HS-27A (cell line): ENCODE measurements at regions not wholly inside any gene's neighbourhood (a gene's known extent, or its start where the extent isn't known, plus 50 kb on each side); places are given as distances from the start of the nearest gene placed in this dataset.

Source experiments
- DNase-seq: peaks from one replicate; pipeline ENCODE4 v3.0.0-alpha.2; 2012; ENCODE audit warnings: low read depth, missing footprints

DNA sequence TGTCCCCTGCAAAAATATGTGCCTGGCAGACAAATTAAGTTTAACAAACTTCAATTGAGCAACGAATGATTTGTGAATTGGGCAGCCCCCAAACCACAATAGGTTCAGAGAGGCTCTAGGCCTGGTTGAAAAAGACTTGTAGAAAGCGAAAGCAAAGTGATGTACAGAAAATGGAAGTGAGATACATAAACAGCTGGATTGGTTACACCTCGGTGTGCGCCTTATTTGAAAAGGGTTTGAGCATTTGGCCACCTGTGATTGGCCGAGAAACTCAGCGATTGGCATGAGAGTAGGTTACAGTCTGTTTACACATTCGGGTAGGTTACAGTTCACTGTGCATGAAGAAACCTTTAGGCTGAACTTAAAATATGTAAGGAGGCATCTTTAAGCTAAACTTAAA, 136.9 kb downstream of the CD83 start:
- DNase-seq = no peak

DNA sequence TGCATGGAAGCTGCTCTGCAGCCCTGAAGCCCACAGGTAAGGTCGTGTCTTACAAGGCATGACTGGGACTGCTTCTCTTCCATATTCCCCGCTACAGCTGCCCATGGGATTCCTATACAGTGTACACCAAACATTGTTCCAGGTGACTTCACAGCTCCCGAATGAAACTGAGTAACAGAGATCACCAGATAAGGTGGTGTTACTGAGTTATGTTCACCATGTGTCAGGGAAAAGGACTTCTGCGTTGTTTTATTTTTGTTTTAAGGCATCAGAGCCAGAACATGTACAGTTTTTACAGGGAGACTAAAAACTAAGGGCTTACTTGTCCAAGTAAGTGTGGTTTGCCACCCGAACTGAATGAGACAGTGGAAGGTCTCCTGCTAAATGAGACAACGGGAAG, 138.3 kb downstream of the CD83 start:
- no peak for DNase-seq

DNA sequence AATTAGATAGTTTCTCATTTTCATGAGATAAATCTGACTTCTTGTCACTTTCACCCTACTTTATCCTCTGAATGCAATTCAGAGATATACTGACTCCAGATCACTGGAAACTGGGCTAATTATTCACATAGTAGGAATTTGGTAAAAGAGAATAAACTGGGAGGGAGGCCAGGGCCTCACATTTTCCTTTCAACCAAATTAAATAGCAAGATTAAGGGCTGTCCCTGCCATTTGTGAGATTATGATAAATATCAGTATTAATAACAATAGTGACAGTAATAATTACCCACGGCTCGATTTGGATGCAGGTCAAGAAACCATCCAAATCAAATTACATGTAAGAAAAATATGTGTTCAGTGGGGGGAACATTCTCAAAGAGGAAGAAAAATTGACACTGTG, 140.5 kb downstream of the CD83 start:
- DNase-seq = no peak

DNA sequence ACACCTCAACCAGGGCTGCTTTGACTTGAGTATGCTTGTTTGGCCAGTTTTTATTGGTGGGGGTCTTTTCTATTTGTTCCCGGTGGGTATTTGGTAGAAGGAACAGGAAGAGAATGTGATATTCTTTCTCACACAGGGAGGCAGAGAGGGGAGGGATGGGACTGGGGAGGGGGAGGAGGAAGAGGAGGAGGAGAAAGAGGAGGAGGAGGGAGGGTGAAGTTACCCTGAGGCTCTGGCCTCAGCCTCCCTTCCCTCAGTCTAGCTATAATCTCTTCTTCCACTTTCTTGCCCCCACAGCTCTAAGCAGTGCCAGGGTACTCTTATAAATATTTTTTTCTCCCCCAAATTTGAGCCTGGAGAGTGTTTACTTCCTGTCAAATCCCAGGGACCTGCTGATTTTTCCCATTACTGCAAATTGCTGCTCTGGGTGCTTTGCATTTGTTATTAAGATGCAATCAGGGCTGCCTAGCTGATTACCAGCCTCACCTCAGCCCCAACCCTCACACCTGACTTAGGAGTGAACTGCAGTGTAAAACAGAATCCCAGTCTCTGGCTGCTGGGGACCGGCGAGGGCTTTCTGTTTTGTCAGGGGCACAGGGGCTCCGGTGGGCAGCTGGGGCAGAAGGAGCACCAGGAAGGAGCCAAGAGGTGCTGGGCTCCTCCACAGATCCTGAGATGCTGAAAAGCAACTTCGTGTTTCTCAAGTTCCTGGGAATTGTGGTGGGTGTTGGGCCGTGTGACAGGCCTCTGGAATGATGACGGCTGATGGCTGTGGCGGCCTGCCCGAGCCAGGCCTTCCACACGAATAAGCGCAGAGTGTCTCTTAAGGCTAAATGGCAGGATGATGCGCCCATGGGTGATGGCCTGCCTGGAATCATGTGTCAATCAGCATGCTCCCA, 141.4 kb downstream of the CD83 start:
- no peak for DNase-seq

DNA sequence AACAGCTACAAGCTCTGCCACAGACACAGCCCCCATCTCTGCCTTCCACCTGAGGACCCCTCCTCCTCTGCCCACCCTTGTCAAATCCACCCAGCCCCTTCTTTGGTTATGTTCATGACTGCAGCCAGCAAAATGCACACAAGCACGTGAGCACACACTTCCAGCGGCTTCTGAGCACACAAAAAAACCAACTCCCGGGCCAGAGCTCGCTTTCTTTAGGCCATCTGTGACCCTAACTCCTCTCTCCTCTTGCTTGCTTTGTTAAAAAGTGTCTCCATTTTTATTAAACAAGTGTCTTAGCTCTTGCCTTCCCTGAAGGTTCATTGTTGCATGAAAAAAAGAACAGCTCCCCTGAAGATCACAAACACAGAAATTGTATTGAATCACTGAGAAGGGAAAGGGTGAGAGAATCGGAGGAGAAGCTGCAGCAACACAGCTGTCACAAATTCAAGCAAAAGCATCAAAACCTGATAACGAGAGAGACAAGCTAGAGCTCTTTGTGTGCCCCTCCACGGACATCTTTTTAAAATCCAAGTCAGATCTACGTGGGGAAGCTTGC, 142.1 kb downstream of the CD83 start:
- no peak for DNase-seq

DNA sequence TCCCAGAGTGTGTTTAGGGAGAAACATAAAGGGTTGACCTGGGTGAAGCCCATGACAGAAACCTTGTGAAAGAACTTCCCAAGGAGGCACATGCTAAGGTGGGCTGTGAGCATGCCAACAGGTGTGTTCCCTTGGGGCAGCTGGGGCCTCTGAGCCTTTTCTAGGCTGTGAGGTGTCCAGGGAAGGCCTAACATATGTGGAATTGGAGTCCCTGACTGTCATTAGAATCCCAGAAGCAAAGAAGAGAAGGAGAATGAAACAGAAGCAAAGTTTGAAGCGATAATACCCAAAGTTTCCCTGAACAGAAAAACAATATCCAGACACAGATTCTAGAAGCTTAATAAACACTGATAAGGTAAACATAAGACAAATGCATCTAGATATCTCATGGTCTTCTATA, 143.3 kb downstream of the CD83 start:
- DNase-seq = no peak

DNA sequence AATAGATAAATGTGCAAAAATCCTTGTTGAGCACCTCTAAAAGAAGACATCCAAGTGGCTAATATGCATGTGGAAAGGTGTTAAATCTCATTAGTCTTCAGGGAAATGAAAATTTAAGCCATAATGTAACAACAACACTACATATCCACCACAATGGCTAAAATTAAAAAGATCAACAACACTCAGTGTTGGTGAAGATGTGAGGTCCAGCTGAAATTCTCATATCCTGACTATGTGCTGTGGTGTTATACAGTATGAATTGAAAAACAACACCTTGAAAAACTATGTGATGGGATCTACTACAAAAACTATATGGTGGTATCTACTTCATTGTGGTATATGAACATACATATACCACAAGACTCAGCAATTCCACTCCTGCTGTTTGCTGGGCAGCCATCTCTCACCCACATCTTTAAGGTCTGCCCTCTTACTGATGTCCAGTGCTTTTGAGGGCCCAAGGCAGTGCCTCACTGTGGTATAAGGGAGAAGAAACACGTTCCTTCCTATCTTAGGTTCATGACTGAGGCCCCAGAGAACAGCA, 146.4 kb downstream of the CD83 start:
- DNase-seq = no peak

DNA sequence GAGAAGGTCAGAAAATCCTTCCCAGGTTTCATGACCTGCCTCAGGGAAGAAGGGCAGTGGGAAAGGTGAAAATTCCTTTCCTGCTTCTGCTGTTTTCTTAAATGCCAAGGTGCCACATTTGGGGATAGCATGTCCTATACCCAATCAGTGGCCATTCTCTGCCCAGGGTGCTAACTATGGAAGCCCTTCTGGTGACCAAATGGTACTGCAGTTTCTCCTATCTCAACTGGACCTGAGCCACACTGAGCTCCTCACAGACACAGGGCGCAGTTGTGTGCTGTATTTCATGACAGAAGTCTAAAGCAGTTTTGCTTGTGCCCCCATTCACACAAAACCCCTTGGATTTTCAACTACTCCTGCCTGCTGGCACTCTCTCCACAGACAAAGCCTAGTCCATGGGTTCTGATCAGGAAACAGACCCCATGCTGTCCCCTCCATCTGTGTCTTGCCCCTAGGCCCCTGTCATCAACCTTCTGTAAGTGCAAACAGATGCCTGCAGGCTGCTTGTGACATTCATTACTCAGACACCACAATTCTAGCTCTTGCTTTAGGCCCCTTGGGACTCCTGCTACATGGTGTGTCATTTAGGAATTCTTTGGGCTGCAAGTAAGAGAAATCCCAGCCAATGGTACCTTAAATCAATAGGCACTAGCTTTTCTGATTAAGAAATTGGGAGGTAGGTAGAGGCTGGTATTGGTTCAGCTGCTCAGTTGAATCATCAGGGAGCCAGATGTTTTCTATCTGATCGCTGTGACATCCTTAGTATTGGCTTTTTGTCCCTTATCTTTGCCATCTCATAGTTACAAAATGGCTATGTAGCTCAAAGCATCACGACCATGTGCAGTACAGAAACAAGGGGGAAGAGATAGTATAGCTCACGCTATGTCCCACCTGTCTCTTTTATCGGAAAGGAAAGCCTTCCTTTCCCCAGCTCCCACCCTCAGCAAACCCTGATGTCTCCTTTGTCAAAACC, 147.8 kb downstream of the CD83 start:
- no peak for DNase-seq

DNA sequence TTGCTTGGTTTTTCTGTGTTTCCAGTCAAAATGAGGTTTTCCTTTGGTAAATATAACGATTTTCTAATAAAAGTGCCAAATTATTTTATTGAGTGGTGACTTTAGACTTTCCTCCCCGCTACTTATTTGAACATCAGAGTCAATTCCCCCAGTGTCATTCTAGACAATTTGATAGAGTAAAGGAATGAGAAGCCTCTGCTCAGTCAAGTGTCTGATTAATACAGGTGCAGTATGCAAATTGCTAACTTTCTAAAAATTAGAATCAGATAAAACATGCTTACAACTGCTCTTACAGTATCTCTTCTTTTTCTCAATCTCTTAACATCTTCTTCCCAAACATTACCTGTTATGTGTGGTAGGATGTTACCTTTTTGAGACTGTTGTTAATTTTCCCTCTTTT, 148.7 kb downstream of the CD83 start:
- no peak for DNase-seq

DNA sequence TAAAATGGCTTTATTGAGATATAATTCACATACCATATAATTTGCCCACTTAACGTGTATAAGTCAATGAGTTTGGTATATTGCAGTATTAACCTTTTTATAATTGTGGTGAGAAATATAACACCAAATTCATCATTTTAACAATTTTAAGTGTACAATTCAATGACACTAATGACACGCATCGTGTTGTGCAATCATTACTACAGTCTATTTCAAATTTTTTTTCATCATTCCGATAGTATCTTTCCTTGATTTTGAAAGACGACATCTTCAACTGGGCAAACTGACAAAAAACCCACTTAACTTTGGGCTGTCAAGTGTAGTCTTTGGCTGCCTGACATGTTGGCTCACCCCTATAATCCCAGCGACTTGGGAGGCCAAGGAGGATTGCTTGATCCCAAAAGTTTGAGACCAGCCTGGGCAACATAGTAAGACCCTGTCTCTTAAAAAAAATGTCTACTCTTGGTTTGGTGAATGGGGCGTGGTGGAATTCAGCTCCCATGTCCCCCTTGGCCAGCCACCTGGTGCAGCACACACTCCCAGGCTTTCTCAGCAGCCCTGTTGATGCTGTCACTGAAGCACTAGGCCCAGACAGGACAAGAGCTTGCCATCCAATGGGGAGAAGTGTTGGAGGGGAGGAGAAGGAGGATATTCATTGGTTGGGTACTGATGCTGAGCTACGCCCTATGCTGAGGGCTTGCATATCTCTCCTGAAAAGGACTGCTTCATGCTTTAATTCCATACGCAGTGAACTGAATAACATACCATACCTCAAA, 150.5 kb downstream of the CD83 start:
- no peak for DNase-seq

DNA sequence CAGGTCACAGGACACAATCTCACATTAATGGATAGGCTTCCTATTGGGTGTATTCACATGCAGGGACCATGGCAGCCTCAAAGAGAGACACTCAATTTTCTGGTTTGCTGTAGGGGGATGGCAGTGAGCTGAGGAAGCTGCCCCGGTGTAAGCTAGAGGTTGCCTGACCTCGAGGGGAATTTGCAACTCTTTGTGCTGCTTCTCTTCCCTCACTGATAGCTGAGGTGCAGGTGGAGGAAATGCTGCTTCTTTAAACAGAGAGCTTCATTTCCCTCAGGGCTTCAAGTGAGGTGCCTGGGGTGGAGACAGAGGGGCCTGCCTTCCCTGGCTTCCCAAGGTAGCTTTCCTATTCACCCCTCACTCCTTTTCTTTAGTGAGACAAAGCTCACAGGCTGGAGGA, 151.9 kb downstream of the CD83 start:
- no peak for DNase-seq

DNA sequence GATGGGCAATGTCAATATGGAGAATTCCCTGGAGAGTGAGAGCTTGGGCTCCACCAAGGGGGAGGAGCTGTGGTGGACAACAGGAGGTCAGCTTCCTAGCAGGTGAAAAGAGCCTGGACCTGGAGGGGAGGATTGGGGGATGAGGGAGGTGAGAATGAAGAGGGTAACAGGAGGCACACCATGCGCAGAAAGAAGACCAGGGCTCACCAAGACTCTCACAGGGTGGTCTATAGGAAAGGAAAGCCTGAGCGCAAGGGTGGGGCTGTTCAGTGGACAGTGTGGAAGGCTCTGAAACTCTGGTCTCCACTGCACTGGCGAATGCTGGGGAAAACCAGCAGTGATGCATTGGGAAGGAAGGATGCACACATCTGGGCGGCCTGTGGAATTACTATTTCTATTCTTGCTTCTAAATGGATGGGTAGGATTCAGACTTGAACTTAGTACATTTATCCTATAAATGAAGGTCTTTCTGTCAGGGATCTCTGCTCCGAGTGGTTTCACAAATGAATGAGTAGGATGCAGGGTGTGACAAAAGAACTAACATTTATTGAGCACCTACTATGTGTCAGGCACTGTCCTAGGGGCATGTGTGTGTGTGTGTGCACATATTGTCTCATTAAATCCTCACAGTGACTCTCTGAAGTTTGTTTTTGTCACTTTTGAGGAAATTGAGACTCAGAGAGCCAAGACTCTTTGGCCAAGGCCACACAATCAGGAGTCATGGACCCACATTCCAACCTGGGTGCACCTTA, 152.7 kb downstream of the CD83 start:
- DNase-seq = no peak

DNA sequence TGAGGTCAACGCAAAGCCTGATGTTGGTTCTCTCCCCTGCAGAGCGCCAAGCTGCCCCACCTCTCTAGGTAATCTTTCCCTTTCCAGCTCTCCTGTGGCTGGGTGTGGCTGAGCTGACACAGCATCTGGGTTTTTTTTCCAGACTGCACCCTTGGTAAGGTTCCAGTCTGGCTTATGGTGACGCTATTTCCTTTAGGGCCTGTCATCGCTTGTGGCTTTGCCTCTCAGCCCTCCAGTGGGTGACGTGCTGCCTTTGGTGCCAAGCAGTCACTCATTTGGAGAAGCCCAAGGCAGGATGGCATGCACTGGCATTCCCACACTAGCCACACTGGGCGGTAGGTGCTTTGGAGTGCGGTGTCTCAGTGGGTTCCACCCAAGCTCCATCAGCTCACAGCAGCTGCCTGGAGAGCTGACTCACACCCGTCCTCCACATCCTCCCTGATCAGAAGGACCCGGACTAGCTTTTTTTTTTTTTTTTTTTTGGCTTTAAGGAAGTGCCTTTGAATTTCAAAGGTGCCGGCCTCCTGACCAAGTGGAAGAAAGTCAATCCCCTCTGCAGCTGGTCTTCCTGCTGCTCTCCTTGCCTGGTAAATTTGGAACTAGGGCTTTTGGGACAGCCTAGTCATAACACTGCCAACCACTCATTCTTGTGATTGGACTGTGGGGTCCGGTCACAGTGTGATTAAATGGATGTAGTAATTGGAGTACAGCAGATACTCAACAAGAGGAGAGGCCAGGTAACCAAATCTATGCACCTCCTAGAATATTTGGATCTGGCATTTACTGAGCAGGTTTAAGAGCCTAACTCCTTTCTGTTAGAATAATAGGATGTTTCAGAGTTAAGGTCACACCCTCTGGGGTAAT, 153.6 kb downstream of the CD83 start:
- peak; percentile 99 for DNase-seq

DNA sequence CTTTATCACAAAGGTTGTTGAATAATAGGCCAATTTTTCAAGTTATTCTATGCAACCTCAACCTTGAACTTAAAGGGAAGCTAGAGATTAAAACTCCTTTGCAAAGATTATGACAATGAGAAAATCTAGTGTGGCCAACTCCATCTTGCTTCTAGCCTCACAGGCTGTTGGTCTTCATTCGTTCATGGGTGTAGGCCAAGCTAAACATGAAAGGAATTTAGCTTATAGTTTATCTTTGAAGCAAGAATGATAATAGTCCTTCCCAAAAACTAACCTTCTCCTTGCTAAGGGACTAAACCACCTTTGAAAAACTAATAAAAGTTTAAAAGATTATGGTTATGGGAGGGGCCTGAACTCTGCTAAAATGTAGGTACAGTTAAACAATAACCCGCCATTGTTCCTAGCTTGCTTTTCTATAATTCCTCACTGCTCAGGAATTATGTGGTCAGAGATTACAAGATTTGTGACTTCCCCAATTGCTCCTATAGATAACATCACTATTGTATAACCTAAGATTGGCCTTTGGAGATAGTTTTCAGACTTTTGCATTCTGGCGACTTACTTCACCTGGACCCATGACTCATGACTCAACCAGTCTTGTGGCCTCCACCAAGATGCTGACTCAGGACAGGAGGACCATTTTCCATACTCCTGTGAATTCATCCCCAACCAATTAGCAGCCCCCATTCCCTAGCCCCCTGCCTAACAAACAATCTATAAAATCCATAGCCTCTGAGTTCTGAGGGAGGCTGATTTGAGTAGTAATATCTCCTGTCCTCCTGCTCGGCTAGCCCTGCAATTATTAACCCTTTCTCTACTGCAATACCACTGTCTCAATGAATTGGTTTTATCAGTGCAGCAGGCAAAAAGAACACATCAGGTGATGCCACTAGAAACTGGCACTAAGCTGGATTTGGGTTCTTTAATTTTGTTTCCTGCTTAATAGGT, 154.5 kb downstream of the CD83 start:
- DNase-seq = peak; percentile 49

DNA sequence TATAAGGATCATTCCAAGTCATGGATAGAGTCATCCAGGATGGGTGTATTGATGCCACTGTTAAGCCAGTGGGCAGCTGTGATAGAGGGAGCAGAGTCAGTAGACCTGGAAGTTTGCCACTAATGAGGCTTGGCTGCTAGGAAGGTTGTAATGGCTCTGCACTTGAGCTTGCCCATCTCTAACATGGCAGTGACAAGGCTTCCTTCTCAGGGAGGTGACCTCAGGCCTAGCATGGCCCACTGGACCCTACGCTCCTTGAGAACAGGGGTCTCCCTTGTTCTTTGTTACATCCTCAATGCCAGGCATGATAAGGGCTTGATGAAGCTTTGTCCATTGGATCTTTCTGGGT, 155.1 kb downstream of the CD83 start:
- DNase-seq = no peak

DNA sequence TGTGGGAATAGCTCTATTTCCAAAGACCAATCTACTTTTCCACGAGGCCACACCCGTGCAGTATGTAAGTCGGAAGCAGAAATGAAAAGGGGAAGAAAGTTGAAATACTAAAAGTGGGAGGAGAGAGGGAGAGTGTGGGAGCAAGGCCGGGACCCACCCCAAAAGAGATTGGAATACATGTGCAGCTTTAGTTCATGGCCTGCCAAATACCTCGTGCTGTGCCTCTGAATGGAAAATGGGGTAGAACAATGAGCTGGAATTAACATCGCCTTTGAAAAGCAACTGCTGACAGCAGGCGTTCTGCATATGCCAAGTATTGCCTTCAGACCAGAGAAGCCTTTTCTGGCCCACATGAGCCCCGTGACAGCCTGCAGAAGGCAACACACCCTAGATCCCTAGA, 155.6 kb downstream of the CD83 start:
- DNase-seq = no peak

DNA sequence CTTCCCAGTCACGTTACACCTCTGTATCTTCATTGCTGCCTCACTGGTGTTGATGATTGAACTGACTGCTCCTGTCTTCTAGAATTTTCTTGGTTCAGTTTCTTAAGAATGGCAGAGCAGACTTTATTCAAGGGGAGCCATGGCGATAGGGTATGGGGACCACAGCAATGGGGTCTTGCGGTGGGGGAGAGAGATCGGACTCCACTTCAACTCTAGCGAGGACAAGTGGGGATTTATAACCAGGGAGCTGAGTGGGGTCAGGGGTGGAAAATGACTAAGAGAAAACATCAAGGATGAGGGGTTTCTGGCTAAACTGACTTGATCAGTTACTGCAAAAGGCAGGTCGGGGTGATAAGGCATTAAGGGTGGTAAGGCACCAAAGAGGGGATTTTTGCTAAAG, 156.4 kb downstream of the CD83 start:
- no peak for DNase-seq

DNA sequence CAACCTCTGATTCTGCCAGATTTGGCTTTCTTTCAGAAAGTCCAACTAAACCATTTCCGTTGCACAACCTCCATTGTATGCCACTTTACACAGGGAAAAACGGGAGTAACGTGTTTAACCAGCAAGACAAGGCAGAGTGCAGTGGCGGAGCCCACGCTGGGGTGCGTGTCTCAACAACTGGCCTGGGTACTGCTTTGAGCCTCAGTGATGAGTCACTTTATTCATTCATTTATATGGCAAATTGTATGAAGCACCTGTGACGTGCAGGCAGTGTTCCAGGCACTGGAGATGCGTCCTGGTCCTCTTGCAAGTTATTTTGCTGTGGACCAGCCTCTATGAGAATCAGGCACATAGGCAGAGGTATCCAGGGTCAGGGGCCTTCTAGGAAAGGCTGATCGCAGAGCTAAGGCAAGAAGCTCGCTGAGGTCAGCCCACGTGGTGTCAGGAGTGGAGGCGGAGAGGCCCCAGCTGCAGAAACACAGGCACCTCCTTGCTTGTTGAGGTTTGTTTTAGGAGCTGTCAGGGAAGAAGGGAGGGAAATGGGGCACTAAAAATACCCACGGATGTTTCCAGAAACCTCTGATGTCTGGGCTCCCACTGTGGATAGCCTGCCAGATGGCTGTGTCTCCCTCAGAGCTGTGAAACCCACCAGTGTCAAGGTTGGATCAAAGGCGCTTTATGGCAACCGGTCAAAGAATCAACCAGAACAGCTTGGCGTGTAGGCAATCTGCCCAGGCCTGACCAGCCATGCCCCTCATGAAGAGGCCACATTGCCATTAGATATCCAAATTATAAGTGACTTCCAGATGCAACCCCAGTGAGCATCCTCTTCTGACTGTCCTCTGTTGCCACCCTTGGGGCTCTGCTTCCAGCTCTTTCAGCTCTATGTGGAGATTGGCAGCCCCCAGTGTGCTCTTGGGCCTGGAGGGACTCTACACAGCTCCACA, 157.2 kb downstream of the CD83 start:
- DNase-seq = no peak
